LNCaP clone FGC (cell line): ENCODE measurements at regions not wholly inside any gene's neighbourhood (a gene's known extent, or its start where the extent isn't known, plus 50 kb on each side); places are given as distances from the start of the nearest gene placed in this dataset.

Experiments used
- DNase-seq: peaks from one replicate; pipeline ENCODE4 v3.0.0-alpha.2; 2011; ENCODE audit warnings: low read depth
- H3K4me3 ChIP-seq: 2 replicates; pipeline ENCODE4 v1.5.1; 2011; ENCODE audit warnings: mild to moderate bottlenecking, low read depth, low read length, control low read depth
- CTCF ChIP-seq: IDR thresholded peaks from 2 replicates; pipeline ENCODE4 v1.5.1; 2012; ENCODE audit warnings: mild to moderate bottlenecking; ENCODE audit not compliant: control insufficient read depth, insufficient read depth; ENCODE audit errors: extremely low read depth

- H3K4me3 ChIP-seq = no peak overlapping the region
- no peak for DNase-seq
- no peak for TF ChIP-seq CTCF
Measured at GRCh38 chr5:127227881-127228280, 62.7 kb upstream of the MEGF10 start.

GRCh38 chr5:127228540-127229184, 61.9 kb upstream of the MEGF10 start:
- no peak for TF ChIP-seq CTCF
- DNase-seq = no peak
- no peak overlapping the region for H3K4me3 ChIP-seq

GRCh38 chr5:127229185-127229889, 61.3 kb upstream of the MEGF10 start:
- H3K4me3 ChIP-seq = no peak overlapping the region
- no peak for TF ChIP-seq CTCF
- DNase-seq = no peak

- no peak for DNase-seq
- no peak overlapping the region for H3K4me3 ChIP-seq
- no peak for TF ChIP-seq CTCF
Measured at GRCh38 chr5:127231118-127231517, 59.5 kb upstream of the MEGF10 start.

- DNase-seq = no peak
- TF ChIP-seq CTCF = no peak
- H3K4me3 ChIP-seq = no peak overlapping the region
Measured at GRCh38 chr5:127233590-127233989, 57.0 kb upstream of the MEGF10 start.

- H3K4me3 ChIP-seq = no peak overlapping the region
- TF ChIP-seq CTCF = no peak
- no peak for DNase-seq
Measured at GRCh38 chr5:127235136-127235535, 55.5 kb upstream of the MEGF10 start.
